NB4 (cell line): ENCODE measurements at regions not wholly inside any gene's neighbourhood (a gene's known extent, or its start where the extent isn't known, plus 50 kb on each side); places are given as distances from the start of the nearest gene placed in this dataset.

Source experiments
- CTCF ChIP-seq: IDR thresholded peaks from one replicate; pipeline ENCODE4 v1.5.1; 2012; ENCODE audit warnings: low read depth, low read length
- POLR2A ChIP-seq: IDR thresholded peaks from 2 replicates; pipeline ENCODE4 v1.6.1; 2011; ENCODE audit warnings: mild to moderate bottlenecking; ENCODE audit not compliant: insufficient read length; ENCODE audit errors: extremely low read depth

GRCh38 chr15:36186376-36186775, 393.1 kb upstream of the CDIN1 start:
- TF ChIP-seq POLR2A (no peak), CTCF (no peak)
